ENCODE measurements at regions not wholly inside any gene's neighbourhood (a gene's known extent, or its start where the extent isn't known, plus 50 kb on each side); places are given as distances from the start of the nearest gene placed in this dataset.

DNA sequence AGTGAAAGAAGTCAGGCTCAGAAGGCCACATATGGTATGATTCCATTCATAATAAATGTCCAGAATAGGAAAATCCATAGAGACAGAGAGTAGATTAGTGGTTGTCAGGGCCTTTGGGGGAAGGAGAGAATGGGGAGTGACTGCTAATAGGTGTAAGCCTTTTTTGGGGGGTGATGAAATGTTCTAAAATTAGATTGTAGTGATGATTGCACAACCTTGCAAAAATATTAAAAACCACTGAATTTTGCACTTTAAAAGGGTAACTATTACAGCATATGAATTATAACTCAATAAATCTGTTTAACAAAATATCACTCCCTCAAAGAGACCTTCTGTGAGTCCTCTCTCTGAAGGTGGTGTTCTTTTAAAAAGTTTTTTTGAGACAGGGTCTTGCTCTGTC is 72.3 kb upstream of the GRK3 start:
- Histone ChIP-seq H3K4me3 (no peak overlapping the region), H3K27ac (no peak overlapping the region), H3K9me3 (no peaks in the 10 kb centered on the region), H3K27me3 (no peaks in the 10 kb centered on the region), H3K4me1 (no peaks in the 10 kb centered on the region), H3K36me3 (no peaks in the 10 kb centered on the region)
- intact Hi-C loops (cut with DNase I; ENCODE audit: low total_unique reads): no loop called here
- DNase-seq: no peak
- no peak for TF ChIP-seq POLR2A (IDR thresholded peaks at IDR 0.05)
- TF ChIP-seq, protein P1, sequence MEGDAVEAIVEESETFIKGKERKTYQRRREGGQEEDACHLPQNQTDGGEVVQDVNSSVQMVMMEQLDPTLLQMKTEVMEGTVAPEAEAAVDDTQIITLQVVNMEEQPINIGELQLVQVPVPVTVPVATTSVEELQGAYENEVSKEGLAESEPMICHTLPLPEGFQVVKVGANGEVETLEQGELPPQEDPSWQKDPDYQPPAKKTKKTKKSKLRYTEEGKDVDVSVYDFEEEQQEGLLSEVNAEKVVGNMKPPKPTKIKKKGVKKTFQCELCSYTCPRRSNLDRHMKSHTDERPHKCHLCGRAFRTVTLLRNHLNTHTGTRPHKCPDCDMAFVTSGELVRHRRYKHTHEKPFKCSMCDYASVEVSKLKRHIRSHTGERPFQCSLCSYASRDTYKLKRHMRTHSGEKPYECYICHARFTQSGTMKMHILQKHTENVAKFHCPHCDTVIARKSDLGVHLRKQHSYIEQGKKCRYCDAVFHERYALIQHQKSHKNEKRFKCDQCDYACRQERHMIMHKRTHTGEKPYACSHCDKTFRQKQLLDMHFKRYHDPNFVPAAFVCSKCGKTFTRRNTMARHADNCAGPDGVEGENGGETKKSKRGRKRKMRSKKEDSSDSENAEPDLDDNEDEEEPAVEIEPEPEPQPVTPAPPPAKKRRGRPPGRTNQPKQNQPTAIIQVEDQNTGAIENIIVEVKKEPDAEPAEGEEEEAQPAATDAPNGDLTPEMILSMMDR (IDR thresholded peaks at IDR 0.05): no peak

DNA sequence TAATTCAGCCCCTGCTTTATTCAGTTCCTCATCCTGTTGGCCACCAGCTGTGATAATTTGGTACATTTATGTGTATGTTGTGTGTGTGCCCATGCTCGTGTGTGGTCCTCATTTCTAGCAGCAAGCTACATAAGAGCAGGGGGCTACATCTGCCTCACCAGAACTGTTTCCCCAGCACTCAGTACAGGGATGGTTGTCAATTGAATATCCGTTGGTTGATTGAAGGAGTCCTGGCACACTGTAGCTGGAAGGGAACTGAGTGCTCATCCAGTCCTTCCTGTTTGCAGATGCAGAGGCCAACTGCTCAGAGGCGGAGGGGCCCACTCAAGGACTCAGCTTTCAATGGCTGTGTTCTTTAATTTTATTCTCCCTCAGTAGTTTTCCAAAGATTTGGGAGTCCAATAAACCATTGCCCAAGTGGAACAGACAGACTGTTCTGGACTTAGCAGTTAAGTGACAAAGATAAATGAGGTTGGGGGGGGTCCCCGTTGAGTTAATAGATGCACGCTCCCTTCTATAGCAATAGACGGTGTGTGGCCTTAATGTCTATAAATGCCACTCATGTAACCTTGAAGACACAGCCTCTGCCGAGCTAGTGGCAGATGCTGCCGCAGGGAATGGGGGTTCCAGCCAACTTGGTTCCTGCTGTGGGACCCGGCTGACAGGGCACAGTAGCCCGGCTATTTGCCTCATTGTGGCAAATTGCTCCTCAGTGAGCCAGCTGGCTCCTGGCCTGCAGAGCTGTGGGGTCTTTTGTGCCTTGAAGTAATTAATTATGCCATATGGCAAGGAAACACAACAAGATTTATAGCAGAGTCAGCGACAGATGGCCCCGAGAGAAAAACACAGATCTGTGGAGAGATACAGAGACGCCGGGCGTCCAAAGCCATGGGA is 71.4 kb upstream of the GRK3 start:
- DNase-seq: no peak
- Histone ChIP-seq H3K4me1 (no peaks in the 10 kb centered on the region), H3K36me3 (no peaks in the 10 kb centered on the region), H3K27me3 (no peaks in the 10 kb centered on the region), H3K4me3 (no peak overlapping the region), H3K27ac (no peak overlapping the region), H3K9me3 (no peaks in the 10 kb centered on the region)
- TF ChIP-seq POLR2A (IDR thresholded peaks at IDR 0.05): no peak
- TF ChIP-seq, protein P1 (IDR thresholded peaks at IDR 0.05): no peak
- intact Hi-C loops (cut with DNase I; ENCODE audit: low total_unique reads): no loop called here

DNA sequence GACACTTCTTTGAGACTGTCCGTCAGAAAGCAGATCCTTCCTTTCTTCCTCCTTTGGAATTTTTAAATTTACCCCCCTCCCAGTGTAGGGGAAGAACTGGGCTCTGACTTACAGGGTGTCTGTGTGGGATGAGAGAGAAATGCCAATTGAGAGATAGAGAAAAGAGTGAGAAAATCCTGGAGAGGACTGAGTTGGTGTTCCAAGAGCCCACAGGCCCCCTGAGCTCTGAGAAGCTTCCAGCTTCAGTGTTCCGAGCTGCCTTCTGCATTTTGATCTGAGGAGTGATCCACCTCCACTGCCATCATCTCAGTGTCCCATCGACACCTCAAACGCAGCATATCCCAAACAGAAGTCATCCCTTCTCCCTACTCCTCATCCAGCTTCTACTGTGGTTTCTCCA is 70.7 kb upstream of the GRK3 start:
- Histone ChIP-seq H3K9me3 (no peaks in the 10 kb centered on the region), H3K27me3 (no peaks in the 10 kb centered on the region), H3K27ac (no peak overlapping the region), H3K4me3 (no peak overlapping the region), H3K36me3 (no peaks in the 10 kb centered on the region), H3K4me1 (no peaks in the 10 kb centered on the region)
- DNase-seq: no peak
- TF ChIP-seq POLR2A (IDR thresholded peaks at IDR 0.05): no peak
- TF ChIP-seq, protein P1 (IDR thresholded peaks at IDR 0.05): no peak
- intact Hi-C loops (cut with DNase I; ENCODE audit: low total_unique reads): no loop called here

DNA sequence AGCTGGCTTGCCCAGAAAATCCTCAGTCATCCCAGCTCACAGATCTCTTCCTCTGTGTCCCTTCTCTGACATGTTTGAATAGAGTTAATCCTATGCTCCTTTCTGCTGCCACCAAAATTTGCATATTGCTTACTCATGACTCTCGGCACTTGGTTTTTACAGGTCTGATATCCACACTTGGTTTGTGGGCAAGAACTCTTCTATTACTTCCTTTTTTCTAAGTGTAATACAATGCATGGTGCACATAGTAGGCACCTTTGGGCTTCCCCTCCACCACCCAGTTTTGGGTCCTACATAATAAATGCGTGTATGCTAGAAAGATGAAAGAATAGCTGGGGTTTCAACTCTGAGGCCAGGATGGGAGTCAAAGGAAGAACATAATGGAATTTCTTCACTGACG is 69.7 kb upstream of the GRK3 start:
- intact Hi-C loops (cut with DNase I; ENCODE audit: low total_unique reads): no loop called here
- H3K4me1 ChIP-seq: no peaks in the 10 kb centered on the region

GRCh38 chr22:25495285-25495684 is 69.2 kb upstream of the GRK3 start:
- no peak for DNase-seq
- H3K27ac ChIP-seq: no peak overlapping the region
- H3K4me1 ChIP-seq: no peaks in the 10 kb centered on the region
- intact Hi-C loops (cut with DNase I; ENCODE audit: low total_unique reads): no loop called here
- H3K27me3 ChIP-seq: no peaks in the 10 kb centered on the region
- TF ChIP-seq, protein P1 (IDR thresholded peaks at IDR 0.05): no peak
- no peak for TF ChIP-seq POLR2A (IDR thresholded peaks at IDR 0.05)
- H3K36me3 ChIP-seq: no peaks in the 10 kb centered on the region
- H3K4me3 ChIP-seq: no peak overlapping the region
- no peaks in the 10 kb centered on the region for H3K9me3 ChIP-seq

More for the DNA sequence above, 69.7 kb upstream of the GRK3 start:
- Histone ChIP-seq H3K36me3 (no peaks in the 10 kb centered on the region), H3K27ac (no peak overlapping the region), H3K27me3 (no peaks in the 10 kb centered on the region), H3K4me3 (no peak overlapping the region), H3K9me3 (no peaks in the 10 kb centered on the region)
- no peak for DNase-seq
- no peak for TF ChIP-seq POLR2A (IDR thresholded peaks at IDR 0.05)
- TF ChIP-seq, protein P1 (IDR thresholded peaks at IDR 0.05): no peak
